H9 (cell line): ENCODE measurements at regions not wholly inside any gene's neighbourhood (a gene's known extent, or its start where the extent isn't known, plus 50 kb on each side); places are given as distances from the start of the nearest gene placed in this dataset.
A peak's percentile ranks its signal among the peaks of the same experiment; 100 is the strongest.

Source experiments
- DNase-seq: peaks from one replicate; pipeline ENCODE4 v3.0.0-alpha.2; 2017
- H2AFZ ChIP-seq: one replicate; pipeline ENCODE4 v1.6.1; 2013; ENCODE audit warnings: mild to moderate bottlenecking, low read length, control low read depth, moderate library complexity
- H2AK5ac ChIP-seq: 2 replicates; pipeline ENCODE4 v1.6.1; 2013; ENCODE audit warnings: low read length, control low read depth, mixed read lengths; ENCODE audit not compliant: insufficient read length
- H2BK120ac ChIP-seq: one replicate; pipeline ENCODE4 v1.6.1; 2013; ENCODE audit warnings: low read depth, mild to moderate bottlenecking, low read length, control low read depth, inconsistent platforms; ENCODE audit not compliant: poor library complexity, severe bottlenecking
- H2BK12ac ChIP-seq: 2 replicates; pipeline ENCODE4 v1.6.1; 2013; ENCODE audit warnings: low read length, control low read depth, mixed read lengths, low read depth; ENCODE audit not compliant: insufficient read length
- H2BK15ac ChIP-seq: 2 replicates; pipeline ENCODE4 v1.6.1; 2013; ENCODE audit warnings: low read depth, low read length, control low read depth
- H2BK20ac ChIP-seq: one replicate; pipeline ENCODE4 v1.6.1; 2013; ENCODE audit warnings: low read depth, mild to moderate bottlenecking, low read length, control low read depth, inconsistent platforms; ENCODE audit not compliant: poor library complexity, severe bottlenecking
- H2BK5ac ChIP-seq: 2 replicates; pipeline ENCODE4 v1.6.1; 2013; ENCODE audit warnings: low read length, control low read depth, mixed read lengths; ENCODE audit not compliant: insufficient read length
- H3K14ac ChIP-seq: 2 replicates; pipeline ENCODE4 v1.6.1; 2013; ENCODE audit warnings: low read length, control low read depth; ENCODE audit not compliant: insufficient read depth
- H3K18ac ChIP-seq: 2 replicates; pipeline ENCODE4 v1.6.1; 2013; ENCODE audit warnings: low read depth, mild to moderate bottlenecking, mixed read lengths, low read length, control low read depth; ENCODE audit not compliant: insufficient read length
- H3K23ac ChIP-seq: 2 replicates; pipeline ENCODE4 v1.6.1; 2013; ENCODE audit warnings: low read length, control low read depth, mixed read lengths, low read depth; ENCODE audit not compliant: insufficient read length
- H3K23me2 ChIP-seq: 2 replicates; pipeline ENCODE4 v1.6.1; 2013; ENCODE audit warnings: low read depth, mild to moderate bottlenecking, mixed read lengths, low read length, control low read depth; ENCODE audit not compliant: insufficient read length, poor library complexity, severe bottlenecking
- H3K27ac ChIP-seq: 2 replicates; pipeline ENCODE4 v1.5.1; 2013; ENCODE audit warnings: low read length, control low read depth, mixed read lengths, low read depth; ENCODE audit not compliant: insufficient read length
- H3K27me3 ChIP-seq: 2 replicates; pipeline ENCODE4 v1.6.1; 2013; ENCODE audit warnings: low read length, control low read depth, inconsistent platforms; ENCODE audit not compliant: insufficient read depth
- H3K4ac ChIP-seq: 2 replicates; pipeline ENCODE4 v1.6.1; 2013; ENCODE audit warnings: low read depth, mild to moderate bottlenecking, control low read depth, inconsistent platforms, low read length, moderate library complexity
- H3K4me1 ChIP-seq: 2 replicates; pipeline ENCODE4 v1.6.1; 2013; ENCODE audit warnings: low read length, control low read depth, inconsistent platforms; ENCODE audit not compliant: insufficient read depth
- H3K4me2 ChIP-seq: 2 replicates; pipeline ENCODE4 v1.6.1; 2013; ENCODE audit warnings: low read length, control low read depth, mixed read lengths; ENCODE audit not compliant: insufficient read length, insufficient read depth
- H3K56ac ChIP-seq: 2 replicates; pipeline ENCODE4 v1.6.1; 2013; ENCODE audit warnings: low read depth, mild to moderate bottlenecking, mixed read lengths, low read length, control low read depth; ENCODE audit not compliant: insufficient read length
- H3K79me1 ChIP-seq: 2 replicates; pipeline ENCODE4 v1.6.1; 2013; ENCODE audit warnings: low read depth, mild to moderate bottlenecking, moderate library complexity, low read length, control low read depth, inconsistent platforms; ENCODE audit not compliant: insufficient read depth, poor library complexity, severe bottlenecking
- H3K79me2 ChIP-seq: 2 replicates; pipeline ENCODE4 v1.6.1; 2013; ENCODE audit warnings: low read length, control low read depth, inconsistent platforms; ENCODE audit not compliant: insufficient read depth
- H3K9ac ChIP-seq: 2 replicates; pipeline ENCODE4 v1.6.1; 2013; ENCODE audit warnings: low read length, control low read depth, mixed read lengths; ENCODE audit not compliant: insufficient read length; ENCODE audit errors: extremely low read depth
- H3K9me3 ChIP-seq: one replicate; pipeline ENCODE4 v1.6.1; 2013; ENCODE audit warnings: low read depth, low read length, inconsistent platforms; ENCODE audit not compliant: control insufficient read depth
- H3T11ph ChIP-seq: one replicate; pipeline ENCODE4 v1.6.1; 2013; ENCODE audit warnings: mild to moderate bottlenecking, low read length, control low read depth, inconsistent platforms
- H4K20me1 ChIP-seq: one replicate; pipeline ENCODE4 v1.6.1; 2013; ENCODE audit not compliant: control insufficient read depth, insufficient read length, insufficient read depth
- H4K5ac ChIP-seq: 2 replicates; pipeline ENCODE4 v1.6.1; 2013; ENCODE audit warnings: low read depth, mild to moderate bottlenecking, mixed read lengths, low read length, control low read depth; ENCODE audit not compliant: insufficient read length
- H4K8ac ChIP-seq: replicated peaks from 2 replicates; pipeline ENCODE4 v1.6.1; 2013; ENCODE audit warnings: low read length, control low read depth, mixed read lengths, low read depth; ENCODE audit not compliant: insufficient read length
- H4K91ac ChIP-seq: 2 replicates; pipeline ENCODE4 v1.6.1; 2013; ENCODE audit warnings: low read depth, mild to moderate bottlenecking, moderate library complexity, mixed read lengths, low read length, control low read depth; ENCODE audit not compliant: insufficient read length
- H3K27ac Mint-ChIP-seq, 3 experiments: 2 replicates in 2 of 3; 3 replicates in 1 of 3; pipeline ENCODE4 v1.8.0; 2020 to 2021; ENCODE audit warnings: mixed read lengths in 3 of 3, mild to moderate bottlenecking in 1 of 3, moderate library complexity in 1 of 3
- H3K27me3 Mint-ChIP-seq: 2 replicates; pipeline ENCODE4 v1.8.0; 2021; ENCODE audit warnings: low read depth, mild to moderate bottlenecking, moderate library complexity, mixed read lengths
- H3K36me3 Mint-ChIP-seq, 3 experiments: 2 replicates in 2 of 3; 3 replicates in 1 of 3; pipeline ENCODE4 v1.8.0; 2020 to 2021; ENCODE audit warnings: low read depth in 3 of 3, mixed read lengths in 3 of 3; ENCODE audit not compliant: insufficient read depth in 1 of 3
- H3K4me1 Mint-ChIP-seq, 2 experiments: 2 replicates each; pipeline ENCODE4 v1.8.0; 2020; ENCODE audit warnings: mixed read lengths in 2 of 2
- H3K4me3 Mint-ChIP-seq, 2 experiments: 2 replicates in 1 of 2; 3 replicates in 1 of 2; pipeline ENCODE4 v1.8.0; 2020 to 2021; ENCODE audit warnings: mild to moderate bottlenecking in 2 of 2, mixed read lengths in 2 of 2, moderate library complexity in 1 of 2
- H3K9me3 Mint-ChIP-seq, 2 experiments: 2 replicates in 1 of 2; 3 replicates in 1 of 2; pipeline ENCODE4 v1.8.0; 2020; ENCODE audit warnings: mild to moderate bottlenecking in 2 of 2, mixed read lengths in 2 of 2, moderate library complexity in 1 of 2
- CTCF ChIP-seq: fragments of 200-600 bp; sonication (generic); conservative IDR thresholded peaks from 3 replicates; pipeline ENCODE4 v1.8.0; 2021; ENCODE audit warnings: antibody characterized with exemption, mild to moderate bottlenecking
- WGBS: extraction: QIAGEN DNeasy Blood & Tissue Kit; methylation state at CpG from one replicate; pipeline ENCODE4 v1.1.7; 2013; ENCODE audit warnings: missing lambda C conversion rate, low lambda C conversion rate, mixed read lengths; ENCODE audit not compliant: insufficient read length; ENCODE audit errors: extremely low coverage; 5-methylcytosine and 5-hydroxymethylcytosine counted together

GRCh38 chr11:45061641-45062040 is 84.8 kb upstream of the PRDM11 start:
- peaks cover 20 to 21% of the 10 kb centered on the region in 2 experiments for H3K9me3 Mint-ChIP-seq
- H4K20me1 ChIP-seq, result no peaks in the 10 kb centered on the region

More at GRCh38 chr11:45061641-45062040, 84.8 kb upstream of the PRDM11 start:
- Histone ChIP-seq H3K23me2 (no peaks in the 10 kb centered on the region), H3K27me3 (no peaks in the 10 kb centered on the region), H4K91ac (no peak overlapping the region), H3K18ac (no peak overlapping the region), H3K14ac (no peak overlapping the region), H2BK15ac (no peak overlapping the region), H2BK20ac (no peak overlapping the region), H2BK120ac (no peak overlapping the region), H2BK5ac (no peak overlapping the region), H3K9ac (no peak overlapping the region), H3K4me2 (no peak overlapping the region), H3K27ac (no peak overlapping the region), H3K79me1 (no peaks in the 10 kb centered on the region), H3K56ac (no peak overlapping the region), H2BK12ac (no peak overlapping the region), H3K4ac (no peak overlapping the region), H3K4me1 (no peaks in the 10 kb centered on the region; the same call in 1 of the 2 replicates), H4K5ac (no peak overlapping the region), H4K8ac (no peak overlapping the region), H3K79me2 (no peaks in the 10 kb centered on the region), H2AK5ac (no peak overlapping the region), H2AFZ (no peak overlapping the region), H3T11ph (no peak overlapping the region), H3K9me3 (no peaks in the 10 kb centered on the region), H3K23ac (no peak overlapping the region)
- Mint-ChIP-seq H3K4me3 (no peak overlapping the region), H3K27me3 (no peaks in the 10 kb centered on the region; the same call in 1 of the 2 replicates), H3K4me1 (peaks cover 11 to 15% of the 10 kb centered on the region in 2 experiments), H3K27ac (peak overlapping the region in 1 of 3 experiments; percentile 80; a peak in 1 of 7 replicates), H3K36me3 (peaks cover 5 to 24% (median 11%) of the 10 kb centered on the region in 3 experiments; a peak in 6 of 7 replicates)
- WGBS, result no CpG with 5 or more reads among the region's 10 CpGs
- DNase-seq, result no peak
- TF ChIP-seq CTCF, result no peak
